HG03025 (cell line): ENCODE measurements at regions not wholly inside any gene's neighbourhood (a gene's known extent, or its start where the extent isn't known, plus 50 kb on each side); places are given as distances from the start of the nearest gene placed in this dataset.
"Not testable (repeated sequence)": the region's sequence is repeated elsewhere in the genome, so short reads cannot be mapped to it uniquely, and the experiment has no call there.

Experiments
- ATAC-seq: cut with Tn5 transposase; IDR thresholded peaks from one replicate; pipeline ENCODE4 v1.9.1; 2021; ENCODE audit warnings: mild to moderate bottlenecking, moderate library complexity; ENCODE audit not compliant: unreplicated experiment, low FRiP score

DNA sequence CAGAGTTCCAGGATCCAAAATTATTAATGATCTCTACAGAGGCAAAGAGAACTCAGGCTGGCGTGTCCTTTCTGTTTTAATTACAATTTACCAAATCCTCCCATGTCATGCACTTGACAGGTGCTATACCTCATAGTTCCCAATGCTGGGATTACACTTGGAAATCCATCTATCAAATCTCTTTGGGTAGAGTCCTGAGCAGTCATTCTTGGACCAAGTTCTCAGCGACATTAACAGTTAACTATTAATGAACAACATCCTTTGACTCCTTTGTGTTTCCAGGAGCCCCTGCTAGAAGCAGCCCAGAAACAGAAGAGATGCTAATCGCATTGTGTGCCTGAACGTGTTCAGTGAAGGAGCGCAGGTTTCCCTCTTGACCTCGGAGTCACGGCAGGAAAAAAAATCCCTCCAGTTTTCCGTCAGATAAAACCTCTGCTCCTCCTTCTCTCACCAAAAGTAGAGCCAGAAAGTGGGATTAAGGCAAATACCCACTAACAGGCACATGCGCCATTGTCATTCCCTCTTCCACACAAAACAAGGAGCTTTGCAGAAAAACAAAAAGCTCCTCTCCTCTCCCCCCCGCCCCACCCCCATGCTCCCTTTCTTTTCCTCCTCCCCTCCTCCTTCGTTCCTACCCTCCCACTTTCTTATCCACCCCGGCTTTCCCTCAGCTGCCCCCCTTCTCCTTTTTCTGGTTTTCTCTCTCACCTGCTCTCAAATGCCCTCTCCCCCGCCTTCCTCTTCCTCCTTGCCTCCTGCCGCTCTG lies 224.7 kb downstream of the ZIC5 start:
- ATAC-seq, result no peak

DNA sequence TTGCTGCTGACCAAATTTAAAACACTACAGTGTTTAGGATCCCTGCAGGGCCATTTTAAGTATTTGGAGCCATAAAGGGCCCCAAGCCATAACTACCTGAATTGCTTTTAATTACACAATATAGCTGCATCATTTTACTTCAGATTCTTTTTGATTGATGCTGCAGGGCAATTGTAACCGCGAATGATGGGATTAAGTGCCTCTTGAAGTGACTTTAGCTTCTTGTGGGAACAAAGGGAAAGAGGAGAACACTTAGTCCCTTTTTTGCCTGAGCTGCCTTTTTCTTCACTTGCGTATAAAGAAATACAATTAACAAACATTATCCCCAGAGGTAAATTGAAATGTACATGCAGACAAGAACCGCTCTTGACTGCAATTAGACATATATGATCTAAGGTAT lies 228.5 kb downstream of the ZIC5 start:
- ATAC-seq, result no peak

DNA sequence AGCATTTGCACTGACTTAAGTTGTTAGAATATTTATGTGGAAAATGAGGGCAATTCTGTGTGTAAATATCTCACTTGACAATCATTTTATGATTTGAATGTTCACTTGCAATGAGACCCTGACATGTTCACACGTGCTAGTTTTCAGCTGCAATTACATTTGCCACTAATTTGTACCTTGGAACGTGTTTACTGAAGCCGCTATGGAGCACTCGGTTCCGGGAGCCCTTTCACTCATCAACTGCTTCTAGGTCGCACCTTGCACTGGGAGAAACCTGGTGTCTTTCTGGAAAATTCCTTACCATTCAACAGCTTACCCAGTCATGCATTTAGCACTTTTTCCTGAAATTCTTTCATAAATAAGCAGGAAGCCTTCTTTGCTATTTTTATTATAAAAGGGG lies 229.6 kb downstream of the ZIC5 start:
- no peak for ATAC-seq

DNA sequence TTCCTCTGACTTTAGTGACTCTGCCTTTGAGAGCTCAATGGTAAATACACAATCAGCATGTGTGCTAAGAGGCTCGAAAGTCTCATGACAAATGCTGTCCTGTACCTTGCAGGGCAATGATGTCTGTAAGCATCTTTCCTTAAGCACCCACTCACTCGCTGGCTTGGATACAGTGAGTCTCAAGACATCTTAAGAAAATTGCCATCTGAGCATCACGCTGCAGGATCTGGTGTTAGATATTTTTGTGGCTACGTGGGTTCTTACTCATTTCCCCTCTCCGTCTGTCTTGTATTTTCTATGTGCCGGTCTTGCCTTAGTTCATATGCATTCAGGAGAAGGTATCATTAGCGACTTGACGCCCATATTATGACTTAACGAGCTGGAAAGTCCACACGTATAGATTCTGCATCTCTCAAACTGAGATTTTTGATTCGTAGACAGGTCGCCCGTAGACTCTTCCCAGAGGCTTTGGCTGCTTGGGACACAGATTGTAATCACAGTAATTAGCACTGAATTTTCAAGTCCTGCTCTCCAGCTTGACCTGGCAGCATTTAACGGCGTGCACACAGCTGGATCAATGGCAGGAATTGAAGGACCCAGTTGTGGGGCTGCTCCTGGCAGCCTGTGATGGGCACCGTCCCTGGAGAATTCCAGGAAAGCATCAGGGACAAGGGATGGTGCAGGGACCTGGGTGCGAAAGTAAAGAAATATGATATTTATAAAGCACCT lies 231.2 kb downstream of the ZIC5 start:
- no peak for ATAC-seq

DNA sequence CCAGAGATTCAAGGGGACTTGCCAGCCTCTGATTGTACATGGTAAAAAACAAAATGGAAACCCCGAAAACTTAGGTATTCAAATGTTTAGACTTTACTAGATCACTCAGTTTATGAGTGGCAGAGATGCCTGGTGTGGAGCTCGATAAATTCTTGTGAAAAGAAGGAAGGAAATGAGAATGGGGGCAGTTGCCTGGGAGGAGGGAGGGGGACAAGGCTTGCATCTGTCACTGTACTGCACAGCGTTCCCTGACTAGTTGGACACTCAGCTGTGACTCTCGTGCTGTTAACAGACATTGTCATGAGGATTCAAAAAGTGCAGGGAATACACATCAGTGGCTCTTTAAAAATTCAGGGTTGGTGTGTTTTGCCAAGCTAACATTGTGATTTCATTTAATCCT lies 232.9 kb downstream of the ZIC5 start:
- no peak for ATAC-seq

DNA sequence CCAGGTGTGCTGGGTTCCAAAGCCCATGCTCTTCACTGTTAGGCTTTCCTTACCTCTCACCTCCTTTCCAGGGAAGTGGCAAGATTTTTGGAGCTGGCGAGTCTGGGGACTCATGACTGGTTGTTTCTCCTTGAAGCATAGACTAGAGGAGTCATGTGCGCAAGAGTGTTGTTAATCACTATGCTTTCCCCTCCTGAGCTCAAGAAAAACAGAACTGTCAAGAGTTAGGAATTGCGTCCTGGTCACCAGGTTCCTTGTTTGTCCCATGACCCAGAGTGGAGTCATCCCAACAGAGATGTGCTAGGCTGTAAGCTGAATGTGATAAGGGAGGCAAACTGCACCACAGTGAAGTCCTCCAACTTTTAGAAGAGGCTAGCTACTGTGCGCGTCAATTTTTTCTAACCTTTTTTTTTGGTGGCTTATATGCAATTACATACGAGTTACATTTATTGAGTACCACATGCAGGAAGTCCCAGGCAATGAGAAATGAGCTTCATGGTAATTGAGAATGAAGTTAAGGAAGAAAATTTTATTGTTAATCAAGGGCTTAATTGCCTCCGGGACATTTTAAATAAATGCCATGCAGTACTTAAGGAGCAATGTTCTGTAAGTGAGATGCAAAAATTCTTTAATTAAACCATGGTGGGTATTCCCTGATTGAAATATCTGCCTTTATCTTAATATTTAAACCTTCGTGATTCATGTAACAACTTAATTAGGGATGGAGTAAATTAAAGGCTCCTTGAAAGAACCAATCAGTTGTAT lies 233.9 kb downstream of the ZIC5 start:
- ATAC-seq, result no peak

DNA sequence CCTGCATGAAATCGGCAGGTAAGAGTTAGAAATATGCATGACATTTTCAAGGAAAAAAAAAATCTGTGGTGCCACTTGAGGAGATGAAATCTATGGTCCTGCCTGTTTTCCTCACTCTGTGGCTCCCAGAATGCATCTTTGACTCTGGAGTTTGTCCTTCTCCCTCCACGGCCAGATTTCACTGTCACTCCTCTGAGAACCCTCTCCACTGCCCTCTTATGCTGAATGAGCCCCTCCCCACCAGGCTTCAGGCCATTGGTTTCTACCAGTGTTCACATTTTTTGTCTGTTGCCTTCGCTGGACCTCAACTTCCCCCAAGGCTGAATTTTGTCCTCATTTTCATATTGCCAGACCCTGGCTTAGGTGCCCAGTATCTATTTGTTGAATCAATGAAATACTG lies 235.0 kb downstream of the ZIC5 start:
- no peak for ATAC-seq

DNA sequence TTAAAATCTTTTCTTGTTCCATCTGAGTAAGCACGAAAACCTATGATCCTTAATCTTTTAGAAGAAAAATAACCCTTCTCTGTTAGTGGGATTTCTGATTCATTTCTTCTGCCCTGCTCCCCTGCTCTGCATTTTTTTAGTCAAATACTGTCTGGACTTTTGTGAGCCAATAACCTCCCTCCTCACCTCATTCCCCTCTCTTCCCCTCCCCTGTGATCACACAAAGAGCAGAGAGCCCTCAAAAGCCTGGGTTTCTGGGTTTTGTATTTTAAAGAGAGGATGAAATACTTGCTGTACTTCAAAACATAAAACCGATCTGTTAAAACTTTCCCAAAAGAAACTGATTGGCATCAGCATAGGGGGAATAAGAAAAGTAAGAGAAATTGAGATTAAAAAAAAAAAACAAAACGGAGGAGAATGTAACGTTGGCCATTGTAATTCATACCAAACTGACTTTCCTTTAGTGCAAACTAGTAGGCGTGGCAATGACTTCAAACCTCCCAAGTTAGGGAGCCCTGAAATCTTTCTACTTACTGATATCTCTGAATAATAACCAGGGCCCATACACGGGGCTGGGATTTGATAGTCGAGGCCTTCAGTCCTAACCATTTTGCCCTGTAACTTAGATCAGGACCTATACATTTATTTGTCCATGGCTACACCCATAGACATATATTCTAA lies 232.9 kb downstream of the TM9SF2 start:
- ATAC-seq, result no peak

DNA sequence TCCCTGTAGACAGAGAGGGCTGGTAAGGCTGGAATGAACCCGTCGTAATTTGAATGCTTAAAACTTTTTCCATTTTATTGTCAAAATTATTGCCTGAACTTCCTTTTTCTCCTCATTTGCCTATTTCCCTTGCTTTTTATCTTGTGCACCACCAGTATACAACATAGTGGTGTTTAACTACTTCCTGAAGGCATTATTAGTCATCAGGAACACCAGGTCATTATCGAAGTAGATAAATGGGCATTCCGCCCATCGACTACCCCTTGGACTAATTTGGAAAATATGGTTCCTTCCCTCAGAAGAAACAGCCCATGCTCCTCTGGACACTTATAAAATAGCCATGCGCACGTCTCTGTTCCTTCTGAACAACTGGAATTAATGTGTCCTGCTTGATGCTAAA lies 232.1 kb downstream of the TM9SF2 start:
- no peak for ATAC-seq

DNA sequence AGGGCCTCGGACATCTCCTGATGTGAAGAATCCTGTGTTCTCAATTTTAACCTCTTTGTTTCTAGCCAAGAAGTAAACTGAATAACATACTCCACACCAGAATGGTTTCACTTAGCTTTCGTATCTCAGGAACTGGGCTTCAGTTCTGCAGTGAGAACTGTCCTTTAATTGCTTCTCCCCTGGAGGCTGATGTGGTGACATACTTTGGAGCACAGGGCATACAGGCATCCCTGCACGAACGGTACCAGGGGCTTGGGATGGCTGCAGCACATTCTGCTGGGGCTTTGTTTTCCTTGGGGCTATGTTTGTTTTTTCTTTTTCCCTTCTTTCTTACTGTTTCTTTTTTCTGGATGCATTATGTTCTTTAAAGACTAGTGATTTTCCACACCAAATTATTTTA lies 230.5 kb downstream of the TM9SF2 start:
- no peak for ATAC-seq

DNA sequence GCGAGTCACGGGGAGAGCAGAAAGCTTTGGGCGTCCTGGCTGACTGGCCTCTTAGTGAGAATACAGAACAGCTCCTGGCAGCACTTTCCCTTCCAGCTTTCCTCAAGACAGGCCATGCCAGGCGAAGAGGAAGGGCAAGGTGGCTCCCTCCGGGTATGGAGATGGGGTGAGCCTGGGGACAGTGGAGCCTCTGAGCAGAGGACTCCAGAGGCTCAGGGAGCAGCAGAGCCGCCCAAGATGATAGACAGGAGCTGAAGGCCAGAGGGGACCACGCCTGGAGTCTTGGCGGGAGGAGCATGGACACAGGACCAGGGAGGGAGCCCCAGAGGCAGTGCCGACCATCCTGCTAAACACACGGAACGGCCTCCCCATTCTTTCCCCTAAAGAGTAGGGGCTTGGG lies 229.1 kb downstream of the TM9SF2 start:
- ATAC-seq, result no peak

DNA sequence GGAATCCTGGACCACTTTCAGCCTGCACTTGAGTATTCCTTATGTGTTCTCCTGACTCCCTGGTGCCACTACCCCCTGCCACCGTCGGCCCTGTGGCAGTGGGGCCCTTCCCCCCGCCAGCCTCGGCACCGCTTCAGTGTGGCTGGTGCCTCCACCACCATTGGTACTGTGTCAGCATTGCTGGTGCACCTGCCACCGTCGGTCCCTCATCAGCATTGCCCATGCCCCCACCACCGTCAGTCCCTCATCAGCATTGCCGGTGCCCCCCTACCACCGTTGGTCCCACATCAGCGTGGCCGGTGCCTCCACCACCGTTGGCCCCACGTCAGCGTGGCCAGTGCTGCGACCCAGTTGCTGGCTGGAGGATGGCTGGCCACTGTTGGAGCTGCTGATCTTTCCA lies 228.5 kb downstream of the TM9SF2 start:
- no peak for ATAC-seq

DNA sequence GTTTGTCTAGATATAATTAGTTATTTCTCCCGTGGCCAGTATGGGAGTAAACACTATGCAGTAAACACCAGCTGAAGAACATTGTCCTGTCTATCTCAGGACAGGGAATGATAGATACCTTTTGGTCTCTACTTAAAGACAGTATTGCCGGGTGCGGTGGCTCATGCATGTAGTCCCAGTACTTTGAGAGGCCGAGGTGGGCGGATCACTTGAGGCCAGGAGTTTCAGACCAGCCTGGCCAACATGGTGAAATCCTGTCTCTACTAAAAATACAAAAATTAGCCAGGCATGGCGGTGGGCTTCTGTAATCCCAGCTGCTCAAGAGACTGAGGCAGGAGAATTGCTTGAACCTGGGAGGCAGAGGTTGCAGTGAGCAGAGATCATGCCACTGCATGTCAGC lies 226.4 kb downstream of the TM9SF2 start:
- ATAC-seq, result not testable (repeated sequence)

DNA sequence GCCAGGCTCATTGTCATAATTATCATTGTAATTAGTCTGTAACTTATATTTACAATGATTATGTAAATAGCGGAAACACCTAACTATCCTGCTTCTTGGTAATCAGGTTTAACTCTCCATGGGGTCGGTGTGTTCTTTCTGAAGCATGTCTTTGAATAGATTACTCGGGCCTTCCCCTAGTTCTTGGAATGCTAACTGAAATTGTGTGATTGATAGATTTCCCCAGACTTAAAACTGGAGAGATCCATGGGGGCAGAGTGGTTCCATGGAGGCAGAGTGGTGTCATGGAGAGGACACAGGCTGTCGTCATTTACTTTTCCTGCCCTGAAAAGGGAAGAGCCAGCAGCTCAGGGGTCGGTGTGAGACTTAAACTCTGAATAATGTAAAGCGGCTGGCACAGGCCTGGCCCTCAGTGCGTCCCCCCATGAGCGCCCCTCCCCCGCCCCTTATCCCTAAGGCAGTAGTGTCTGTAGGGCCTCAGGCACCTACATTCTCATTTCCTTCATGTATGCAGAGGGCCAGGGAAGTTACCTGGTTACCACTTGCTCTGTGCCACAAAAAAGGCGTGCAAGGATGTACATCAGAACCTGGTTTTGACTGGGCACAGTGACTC lies 225.1 kb downstream of the TM9SF2 start:
- no peak for ATAC-seq

DNA sequence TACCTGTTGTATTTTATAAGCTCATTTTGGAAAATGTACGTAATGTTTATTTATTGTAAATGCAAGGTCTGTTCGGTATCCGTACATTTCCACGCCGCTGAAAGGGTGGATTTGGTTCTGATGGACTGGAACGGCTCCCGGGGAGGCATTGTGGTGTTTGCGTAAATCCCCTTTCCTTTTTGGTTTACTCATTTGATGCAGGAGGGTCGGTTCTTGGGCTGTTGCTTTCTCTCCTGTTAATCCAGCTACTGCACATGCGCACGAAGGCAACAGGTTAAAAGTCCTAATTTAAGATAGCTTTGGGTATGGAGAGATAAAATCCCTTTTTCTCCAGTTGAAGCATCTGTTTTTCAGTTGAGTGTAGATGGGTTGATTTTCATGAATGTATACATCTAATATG lies 224.4 kb downstream of the TM9SF2 start:
- ATAC-seq, result no peak

DNA sequence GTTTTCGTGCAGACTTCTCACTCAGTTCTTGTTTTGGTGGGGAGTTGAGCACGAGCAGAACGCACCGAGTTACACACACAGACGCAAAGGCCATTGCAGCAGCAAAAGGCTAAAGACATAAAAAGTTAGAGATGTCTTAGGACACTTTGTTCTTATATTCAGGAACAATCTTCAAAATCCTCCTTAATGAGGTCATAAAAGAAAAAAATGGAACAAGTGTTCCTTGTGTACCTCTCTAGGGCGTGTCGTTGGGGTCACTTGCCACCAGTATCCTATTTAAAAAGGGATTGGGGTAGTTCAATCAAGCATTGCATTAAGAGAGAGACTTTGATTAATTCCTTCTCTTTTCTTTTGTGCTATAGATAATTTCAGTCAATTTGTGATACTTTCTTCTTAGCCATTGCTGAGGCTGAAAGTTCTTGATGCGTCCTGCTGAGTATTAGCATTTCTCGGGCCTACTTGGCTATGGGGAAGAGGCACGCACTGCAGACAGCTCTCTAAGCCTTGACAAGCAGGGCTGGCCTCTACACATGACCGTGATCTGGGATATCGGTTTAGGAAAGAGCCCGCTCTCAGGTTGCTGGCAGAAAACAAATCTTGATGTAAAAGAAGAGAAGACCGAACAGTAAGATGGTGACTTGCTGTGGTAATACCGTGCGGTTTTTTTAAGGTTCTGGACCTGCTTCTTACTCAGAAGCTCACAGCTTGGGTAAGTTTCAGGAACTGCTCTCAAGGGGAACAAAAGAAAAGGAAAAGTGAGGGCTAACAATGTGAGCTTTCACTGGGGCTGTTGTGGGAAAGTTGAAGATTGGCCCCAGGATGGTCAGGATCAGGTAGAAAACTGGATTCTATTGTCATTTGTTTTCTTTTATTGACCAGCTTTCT lies 223.6 kb downstream of the TM9SF2 start:
- peak; percentile 55 for ATAC-seq

DNA sequence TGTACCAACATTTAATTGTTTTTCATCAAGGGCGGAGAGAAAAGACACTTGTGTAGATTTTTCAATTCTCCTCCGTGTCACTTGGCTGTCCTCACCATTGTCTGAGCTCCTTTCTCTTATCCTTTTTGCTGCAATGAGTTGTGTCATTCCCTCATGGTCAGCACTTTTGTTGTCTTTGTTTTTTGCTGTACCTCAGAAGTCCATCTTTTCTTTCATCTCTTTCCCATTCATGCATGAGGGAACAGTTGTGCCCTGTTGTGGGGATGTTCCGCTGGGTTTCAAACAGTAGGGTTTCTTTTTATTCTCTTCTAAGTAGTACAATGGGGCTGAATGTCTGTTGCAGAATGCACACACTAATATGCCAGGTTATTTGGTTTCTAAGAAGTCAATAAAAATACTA lies 222.6 kb downstream of the TM9SF2 start:
- no peak for ATAC-seq

DNA sequence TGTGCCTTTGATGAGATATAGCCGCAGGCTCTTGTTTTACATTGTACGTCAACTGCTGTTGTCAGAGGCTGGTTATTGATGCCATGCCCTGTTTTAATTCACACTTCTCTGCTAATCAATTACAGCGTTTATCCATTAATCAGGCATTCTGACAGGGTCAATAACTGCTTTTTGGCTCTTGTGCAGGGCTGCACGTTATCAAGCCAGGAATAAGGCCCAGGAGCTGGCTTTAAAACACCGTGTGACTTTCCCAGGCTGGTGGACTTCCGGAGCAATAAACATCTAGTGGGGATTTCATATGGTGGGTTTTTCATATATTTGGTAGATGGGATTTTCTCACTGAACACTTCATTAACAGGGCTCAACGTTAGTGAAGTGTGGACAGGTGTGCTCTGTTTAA lies 221.7 kb downstream of the TM9SF2 start:
- no peak for ATAC-seq

DNA sequence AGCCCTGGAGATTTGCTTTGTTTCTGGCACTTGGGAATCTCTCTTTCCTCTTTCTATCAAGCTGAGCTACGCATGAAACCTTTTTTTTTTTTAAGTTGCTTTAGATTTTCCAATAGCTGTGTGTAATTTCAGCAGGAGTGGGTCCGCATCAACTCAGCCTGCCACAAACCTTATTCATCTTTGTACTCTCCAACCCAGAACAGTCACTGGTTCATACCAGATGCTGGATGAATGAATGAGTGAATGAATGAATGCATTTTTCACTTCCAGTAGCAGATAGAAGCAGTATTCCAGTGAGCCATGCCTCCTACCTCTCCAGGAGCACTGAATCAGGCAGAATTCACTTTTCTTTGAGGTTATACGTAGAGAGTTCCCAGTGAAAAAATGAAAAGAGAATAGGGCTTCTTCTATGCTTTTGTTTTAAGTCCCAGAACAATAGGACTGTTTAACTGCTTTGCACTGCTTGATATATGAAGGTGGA lies 221.1 kb downstream of the TM9SF2 start:
- ATAC-seq, result no peak
